M059J (cell line): ENCODE measurements at regions not wholly inside any gene's neighbourhood (a gene's known extent, or its start where the extent isn't known, plus 50 kb on each side); places are given as distances from the start of the nearest gene placed in this dataset.
"Not testable (repeated sequence)": the region's sequence is repeated elsewhere in the genome, so short reads cannot be mapped to it uniquely, and the experiment has no call there.

Experiments
- DNase-seq: peaks from one replicate; pipeline ENCODE4 v3.0.0-alpha.2; 2012; ENCODE audit warnings: low read depth

DNA sequence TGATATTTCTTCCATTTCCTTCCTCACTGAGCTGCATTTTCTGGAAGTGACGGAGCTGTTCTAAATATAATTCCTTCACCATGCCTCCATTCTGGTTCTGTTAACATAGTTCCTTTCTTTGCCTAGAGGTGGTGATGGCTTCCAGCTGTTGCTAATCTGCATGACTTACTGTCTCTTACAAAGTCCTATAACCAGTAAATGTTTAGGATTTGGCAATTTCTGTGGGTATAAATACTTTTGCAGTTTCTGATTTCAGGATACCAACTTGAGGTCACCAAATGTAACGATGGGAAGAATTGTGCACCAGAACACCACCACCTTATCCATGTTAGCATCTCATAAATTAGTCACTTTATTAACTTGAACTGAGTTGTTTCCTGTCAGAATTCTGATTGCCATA is 101.7 kb upstream of the FN1 start:
- no peak for DNase-seq

DNA sequence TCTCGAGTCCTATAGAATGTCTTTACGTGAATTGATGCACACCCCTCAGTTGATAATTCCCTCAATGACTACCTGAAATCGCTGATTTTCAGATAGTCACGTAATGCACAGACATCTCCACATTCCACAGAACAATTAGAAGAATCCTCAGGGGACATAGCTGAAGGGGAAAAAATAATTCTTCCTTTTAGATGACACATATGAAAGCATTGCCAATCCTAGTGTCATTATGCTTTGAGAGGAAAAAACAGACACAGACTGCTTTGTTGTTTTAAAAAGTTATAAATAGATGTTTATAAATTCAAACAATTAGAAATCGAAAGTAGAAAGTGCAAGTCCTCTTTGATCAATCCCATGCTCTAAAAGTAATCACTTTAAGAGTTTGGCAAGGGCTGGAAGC is 100.6 kb upstream of the FN1 start:
- DNase-seq, result peak; percentile 52

DNA sequence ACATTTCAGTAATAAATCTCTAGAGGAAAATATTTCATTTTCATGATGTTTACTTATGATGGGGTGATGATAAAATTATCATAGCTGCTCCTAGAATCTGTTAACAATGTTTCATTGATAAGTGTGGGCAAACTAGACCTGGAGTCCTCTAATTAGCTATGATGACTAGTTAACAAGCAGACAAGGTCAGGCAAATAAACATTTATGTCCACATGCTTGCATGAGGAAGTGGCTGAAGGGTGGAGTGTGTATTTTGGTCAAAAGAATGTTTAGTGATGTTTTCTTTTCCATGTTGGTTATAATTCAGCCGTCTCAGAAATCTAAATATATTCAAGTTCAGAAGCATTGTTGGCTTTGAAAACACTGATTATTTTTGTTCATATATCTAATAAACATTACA is 99.9 kb upstream of the FN1 start:
- DNase-seq, result peak; percentile 28

DNA sequence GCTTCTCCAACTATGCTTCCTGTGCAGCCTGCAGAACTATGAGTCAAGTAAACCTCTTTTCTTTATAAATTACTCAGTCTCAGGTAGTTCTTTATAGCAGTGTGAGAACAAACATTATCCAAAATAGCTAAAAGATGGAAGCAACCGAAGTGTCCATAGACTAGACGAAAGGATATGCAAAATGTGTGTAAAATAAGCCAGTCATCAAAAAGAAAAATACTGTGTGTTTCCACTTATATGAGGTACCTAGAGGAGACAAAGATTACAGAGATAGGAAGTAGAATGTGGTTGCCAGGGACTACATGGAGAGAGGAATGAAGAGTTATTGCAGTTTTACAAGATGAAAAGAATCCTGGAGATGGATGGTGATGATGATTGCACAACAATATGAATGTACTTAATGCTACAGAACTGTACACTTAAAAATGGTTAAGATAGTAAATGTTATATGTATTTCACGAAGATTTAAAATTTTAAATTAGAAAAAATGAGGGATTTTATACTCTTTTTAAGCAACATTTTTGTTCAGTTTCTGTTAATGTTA is 99.3 kb upstream of the FN1 start:
- peak; percentile 40 for DNase-seq

DNA sequence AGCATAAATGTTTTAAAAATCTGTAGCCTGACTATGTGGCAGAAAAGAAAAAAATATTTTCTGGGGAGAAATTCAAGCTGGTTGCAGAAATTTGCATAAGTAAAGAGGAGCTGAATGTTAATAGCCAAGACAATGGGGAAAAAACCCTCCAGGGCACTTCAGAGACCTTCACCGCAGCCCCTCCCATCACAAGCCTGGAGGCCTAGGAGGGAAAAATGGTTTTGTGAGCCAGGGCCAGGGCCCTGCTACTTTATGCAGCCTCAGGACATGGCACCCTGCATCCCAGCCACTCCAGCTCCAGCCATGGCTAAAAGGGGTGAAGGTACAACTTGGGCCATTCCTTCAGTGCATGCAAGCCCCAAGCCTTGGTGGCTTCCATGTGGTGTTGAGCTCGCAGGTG is 97.8 kb upstream of the FN1 start:
- DNase-seq, result not testable (repeated sequence)

DNA sequence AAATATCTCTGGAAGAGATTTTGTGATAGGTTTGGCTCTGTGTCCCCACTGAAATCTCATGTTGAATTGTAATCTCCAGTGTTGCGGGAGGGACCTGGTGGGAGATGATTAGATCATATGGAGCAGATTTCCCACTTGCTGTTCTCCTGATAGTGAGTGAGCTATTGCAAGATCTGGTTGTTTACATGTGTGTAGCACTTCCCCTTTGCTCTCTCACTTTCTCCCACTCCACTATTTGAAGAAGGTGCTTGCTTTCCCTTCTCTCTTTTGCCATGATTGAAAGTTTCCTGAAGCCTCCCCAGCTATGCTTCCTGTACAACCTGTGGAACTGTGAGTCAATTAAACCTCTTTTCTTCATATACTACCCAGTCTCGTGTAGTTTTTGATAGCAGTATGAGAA is 97.0 kb upstream of the FN1 start:
- DNase-seq, result no peak

DNA sequence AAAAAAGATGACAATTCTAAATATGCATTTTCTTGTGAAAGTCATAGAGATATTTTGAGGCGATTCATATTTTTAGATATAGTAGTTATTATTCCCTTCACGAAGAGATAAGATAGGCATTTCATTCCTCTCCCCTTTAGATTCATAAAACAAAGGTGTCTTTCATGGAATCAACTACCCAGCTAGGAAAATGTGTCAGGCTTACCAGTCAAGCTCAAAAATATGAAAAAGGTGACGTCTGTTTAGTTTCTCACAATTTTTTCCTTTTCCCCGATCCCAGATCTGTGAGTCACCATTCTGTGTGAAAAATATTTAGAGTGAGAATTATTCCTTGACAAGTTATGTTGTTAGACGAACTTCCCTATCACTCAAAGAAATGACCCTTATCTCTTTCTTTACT is 95.4 kb upstream of the FN1 start:
- DNase-seq, result peak; percentile 62

DNA sequence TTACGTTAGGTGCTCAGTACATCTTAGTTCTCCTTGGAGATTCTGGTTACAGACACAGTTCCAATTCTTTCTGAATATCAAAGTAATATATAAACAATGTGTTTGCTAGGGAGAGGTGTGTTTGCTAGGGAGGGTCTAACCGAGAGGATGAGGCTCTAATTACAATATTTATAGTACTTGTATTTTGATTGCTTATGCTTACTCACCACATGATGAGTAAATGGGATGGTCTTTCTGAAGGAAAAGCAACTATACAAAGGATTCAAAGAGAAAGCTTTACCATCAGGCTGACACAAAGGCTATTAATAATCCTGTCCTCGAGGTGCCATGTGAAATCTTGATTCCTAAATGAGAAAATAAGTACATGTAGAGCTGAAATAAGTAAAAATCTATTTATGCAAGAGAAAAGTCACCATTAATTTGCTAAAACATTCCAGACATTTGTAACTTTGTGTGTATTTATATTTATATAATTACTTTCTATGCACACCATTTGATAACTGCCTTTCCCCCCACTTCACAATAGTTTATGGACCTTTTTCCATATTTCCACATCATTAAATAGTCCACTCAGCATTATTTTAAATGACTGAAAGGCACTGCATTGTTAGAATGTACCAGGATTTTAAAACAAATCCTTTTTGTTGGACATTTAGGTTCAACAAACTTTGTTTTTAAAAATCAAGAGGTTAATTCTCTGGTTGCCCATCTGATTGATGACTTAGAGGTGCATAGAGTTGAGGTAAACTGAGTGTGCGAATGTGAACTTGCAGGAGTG is 94.5 kb upstream of the FN1 start:
- DNase-seq, result peak; percentile 64

DNA sequence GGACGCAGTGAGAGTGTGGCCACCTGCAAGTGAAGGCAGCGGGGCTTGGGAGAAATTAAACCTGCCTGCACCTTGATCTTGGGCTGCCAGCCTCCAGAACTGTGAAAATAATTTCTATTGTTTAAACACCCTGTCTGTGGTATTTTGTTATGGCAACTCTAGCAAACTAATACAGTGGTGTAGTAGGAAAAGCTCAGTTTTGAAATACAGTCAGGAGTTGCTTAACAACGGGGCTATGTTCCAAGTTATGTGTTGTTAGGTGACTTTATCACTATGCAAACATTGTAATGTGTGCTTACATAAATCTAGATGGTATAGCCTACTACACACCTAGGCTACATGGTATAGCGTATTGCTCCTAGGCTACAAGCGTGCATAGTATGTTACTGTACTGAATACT is 93.4 kb upstream of the FN1 start:
- DNase-seq, result peak; percentile 73

DNA sequence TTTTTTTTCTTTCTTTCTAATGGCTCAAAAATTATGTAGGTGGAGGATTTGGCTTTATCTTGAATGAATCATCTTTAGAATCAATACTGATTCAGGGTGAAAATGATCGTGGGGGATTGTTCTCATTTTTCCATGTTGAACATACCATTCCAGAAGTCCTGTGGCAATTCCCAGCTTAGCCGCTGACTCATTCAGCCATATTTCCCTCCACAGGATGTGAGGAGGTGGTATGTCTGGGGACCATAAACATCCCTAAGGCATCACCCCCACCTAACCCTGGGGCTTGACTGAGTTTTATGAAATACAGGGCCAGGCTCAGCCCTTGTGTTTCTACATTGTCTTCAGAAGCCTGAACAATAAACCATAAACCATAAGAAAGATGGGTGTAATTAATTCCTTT is 92.7 kb upstream of the FN1 start:
- DNase-seq, result peak; percentile 88

DNA sequence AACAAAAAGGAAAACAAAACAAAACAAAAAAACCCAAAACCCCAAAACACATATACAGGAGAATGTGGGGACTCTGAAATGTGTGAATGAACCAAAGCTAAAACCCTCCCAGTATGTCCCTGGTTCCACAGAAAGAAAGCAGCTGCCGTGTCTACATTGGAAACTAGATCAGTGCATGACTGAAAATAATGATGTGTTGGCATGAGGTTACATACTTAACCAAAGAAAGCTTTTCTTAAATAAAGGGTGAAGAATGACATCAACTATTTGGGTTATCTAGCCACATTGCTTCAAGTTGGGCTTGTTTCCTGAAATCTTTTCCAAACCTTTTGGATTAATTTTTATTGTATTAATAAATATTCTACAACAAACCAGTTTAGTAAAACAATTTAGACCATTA is 91.9 kb upstream of the FN1 start:
- DNase-seq, result peak; percentile 39

DNA sequence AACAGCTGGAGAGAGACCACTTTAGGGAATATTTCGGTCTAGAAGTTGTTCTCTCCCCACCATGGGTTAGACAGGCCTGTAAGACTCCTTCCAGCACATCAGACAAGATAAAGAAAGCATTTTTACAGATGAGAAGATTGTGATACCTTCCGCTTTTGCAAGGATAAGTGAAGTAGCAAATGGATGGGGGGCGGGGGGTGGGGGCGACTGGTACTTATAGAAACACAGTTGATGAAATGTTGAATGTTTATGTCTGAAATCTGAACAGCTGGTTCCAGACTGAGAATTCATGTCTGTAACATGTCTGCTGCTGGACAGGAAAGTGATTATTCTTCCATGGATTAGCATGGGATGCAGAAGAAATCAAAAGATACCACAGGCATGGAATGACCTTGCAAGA is 90.5 kb upstream of the FN1 start:
- DNase-seq, result no peak

DNA sequence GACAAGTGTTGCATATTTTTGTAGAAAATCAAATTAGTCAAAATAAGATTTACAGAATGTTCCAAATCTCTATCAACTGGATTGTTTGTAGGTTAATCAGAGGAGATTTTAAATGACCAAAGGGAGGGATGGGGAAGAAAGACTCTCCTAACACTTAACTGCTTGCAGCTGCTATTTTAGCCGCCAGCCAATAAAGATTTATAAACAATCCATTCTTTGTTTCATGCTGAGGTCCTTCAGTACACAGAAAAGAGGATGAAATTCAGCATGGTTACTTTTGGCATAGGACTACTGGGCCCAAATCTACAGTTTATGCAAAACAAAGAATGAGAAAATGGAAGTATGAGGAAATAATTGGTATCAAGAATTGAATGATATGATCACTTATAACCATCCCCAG is 86.4 kb upstream of the FN1 start:
- DNase-seq, result no peak

DNA sequence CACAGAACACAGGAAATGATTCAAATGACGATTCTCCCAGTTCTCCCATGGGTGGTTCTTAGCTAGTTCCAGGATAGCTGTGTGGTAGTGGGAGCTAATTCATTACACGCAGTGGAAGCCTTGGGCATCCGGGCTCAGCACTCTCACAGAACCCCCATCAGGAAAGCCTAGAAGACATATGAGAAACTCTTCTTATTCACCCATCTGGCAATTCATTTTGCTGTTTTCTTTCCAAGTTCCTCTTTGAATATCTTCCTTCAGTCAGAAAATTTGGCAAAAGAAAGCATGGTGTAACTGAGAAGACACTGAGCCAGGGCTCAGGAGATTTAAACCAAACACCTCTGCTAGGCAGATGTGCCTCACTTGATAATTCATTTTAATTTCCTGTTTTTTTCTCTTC is 85.2 kb upstream of the FN1 start:
- no peak for DNase-seq

DNA sequence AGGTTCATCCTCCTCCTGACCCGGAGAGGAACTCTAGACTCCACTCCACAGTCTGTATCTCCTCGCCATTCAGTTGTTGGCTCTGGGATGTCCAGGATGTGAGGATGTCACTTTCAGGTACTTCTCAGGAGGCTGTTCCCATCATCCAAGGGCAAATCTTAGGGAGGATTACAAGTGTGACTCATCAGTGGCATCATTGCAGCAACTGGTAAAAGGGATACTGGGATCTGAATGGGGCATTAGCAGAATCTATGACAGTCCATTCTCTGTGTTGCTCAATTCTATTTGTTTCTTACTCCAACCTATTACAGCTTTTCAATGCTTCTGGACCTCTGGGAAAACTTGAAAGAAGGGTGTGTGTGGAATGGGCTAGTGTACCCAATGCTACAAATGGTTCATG is 81.5 kb upstream of the FN1 start:
- DNase-seq, result peak; percentile 9

DNA sequence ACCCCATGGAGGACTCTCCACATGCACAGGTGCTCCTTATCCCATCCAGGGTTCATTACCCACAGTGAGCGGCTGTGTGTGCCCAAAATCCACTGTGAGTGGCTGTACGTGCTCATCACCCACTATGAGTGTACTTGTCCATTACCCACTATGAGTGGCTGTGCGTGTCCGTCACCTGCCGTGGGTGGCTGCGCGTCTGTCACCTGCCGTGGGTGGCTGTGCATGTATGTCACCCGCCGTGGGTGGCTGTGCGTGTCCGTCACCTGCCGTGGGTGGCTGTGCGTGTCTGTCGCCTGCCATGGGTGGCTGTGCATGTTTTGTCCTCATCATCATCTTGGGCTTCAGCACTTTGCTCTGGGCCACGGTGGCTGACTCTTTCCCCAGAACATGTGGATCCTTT is 78.6 kb upstream of the FN1 start:
- no peak for DNase-seq

DNA sequence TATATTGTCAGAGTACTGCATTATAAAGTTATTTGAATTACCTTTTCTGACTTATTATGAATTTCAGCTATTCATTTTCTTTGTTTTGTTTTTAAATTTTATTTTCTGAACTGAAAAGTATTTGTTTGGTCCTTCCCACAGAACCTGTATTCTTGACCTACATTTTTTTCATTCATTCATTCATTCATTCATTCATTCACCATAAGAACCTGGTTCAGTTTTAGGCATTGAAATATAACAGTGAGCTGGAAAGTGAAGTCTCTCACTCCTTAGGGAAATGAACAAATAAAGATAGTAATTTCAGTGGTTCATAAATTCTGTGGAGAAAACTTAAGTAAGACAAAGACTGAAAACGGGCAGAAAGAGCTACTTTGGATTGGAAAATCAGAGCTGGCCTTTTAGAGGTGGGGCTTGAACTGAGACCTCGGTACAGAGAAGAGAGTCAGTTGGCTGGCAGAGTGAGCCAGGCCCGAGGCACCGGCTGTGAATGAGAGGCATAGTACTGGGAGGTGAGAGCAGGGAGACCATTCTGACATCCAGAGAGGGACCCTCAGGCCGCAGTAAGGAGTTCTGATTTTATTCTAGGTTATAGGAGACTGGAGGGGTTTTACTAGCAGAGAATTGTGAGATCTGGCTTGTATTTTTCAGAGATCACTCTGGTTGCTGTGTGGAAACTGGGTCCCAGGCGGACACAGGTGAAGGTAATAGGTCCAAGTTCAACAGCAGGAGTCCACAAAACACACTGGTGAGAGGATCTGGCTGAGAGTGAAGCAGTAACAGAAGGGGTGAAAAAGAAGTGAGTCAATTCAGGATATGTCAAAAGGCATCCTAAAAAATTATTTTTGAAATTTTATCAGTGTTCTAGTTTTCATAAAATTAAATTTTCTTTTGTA is 75.8 kb upstream of the FN1 start:
- no peak for DNase-seq

DNA sequence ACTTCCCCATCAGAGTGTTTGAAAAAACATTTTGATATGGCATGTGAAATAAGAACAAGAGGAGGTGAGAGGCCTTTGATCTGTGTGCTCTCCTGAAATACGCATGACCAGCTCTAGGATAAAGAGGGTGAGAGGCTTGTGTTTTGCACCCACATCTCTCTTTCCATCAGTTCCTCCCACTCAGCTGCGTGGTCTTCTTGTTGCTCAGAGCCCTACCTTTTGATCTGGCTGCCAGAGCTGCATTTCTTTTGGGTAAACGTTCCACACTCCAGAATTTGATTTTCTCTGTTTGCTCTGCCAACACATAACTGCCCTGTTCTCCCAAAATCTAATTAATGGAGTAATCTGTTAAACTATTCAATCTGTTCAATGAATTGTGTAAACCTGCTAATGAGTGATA is 72.0 kb upstream of the FN1 start:
- no peak for DNase-seq

DNA sequence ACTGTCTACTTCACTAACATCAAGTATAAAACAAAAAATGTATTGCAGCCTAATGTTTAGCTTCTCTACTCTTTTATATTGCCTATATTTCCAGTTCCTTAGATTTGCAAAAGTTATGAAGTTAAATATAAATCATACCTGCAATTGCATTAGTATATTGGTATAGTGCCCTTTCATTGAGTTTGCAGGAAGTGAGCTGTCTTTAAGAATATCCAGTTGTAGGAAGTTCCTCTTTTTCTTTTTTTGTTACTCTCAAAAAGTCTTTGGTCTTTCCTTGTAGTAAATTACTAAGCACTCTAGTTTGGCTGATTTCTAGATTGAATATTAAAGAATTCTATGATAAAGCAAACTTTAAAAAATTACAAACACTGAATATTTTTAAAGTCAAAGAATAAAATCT is 71.3 kb upstream of the FN1 start:
- DNase-seq, result no peak

DNA sequence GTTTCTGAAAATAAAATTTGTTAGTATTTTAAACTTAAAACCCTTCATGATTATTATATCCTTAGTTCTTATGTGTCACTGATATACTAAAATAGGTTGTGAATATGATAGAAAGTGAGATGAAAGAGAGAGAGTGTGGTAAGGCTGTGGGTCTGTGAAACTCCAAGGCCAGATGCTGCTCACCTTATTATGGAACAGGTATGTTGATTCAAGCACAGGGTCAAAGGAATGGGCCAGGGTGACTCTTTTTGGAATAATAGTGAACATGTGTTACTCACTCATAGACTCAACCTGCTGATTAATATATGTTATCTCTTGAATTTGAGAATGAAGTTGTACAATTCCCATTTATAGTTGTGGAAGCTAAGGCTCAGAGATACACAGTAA is 70.7 kb upstream of the FN1 start:
- DNase-seq, result no peak

DNA sequence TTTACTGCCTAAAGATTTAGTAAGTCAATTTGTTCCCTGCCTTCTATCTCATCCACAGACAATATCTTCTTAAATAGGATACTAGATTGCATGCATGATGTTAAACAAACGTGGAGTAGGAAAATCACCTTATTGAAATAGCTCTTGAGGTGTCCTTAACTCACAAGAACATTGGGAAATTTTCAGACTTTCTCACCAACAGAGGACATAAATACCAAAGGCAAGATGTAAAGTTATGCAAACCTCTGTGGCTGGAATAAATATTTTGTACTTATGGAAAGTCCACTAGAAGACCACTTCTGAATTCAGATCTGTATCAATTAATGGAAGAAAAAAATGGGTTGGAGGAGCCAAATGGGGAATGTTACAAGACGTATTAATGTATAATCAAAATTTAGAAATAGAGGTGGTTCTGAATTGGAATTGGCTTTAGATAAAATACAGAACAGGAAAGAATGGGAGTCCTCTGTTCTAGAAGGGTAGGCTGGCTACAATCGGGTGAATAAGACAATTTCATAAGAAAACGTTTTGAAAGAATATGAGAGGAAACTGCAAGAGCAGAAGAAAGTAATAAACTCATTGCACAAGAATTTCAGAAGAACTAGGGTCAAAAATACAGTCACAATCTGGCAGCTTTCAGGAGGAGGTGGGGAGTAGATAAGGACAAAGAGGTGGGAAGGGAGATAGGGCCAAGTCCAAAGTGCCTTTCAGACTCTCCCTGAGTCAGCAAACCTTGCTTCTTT is 69.3 kb upstream of the FN1 start:
- peak; percentile 53 for DNase-seq

DNA sequence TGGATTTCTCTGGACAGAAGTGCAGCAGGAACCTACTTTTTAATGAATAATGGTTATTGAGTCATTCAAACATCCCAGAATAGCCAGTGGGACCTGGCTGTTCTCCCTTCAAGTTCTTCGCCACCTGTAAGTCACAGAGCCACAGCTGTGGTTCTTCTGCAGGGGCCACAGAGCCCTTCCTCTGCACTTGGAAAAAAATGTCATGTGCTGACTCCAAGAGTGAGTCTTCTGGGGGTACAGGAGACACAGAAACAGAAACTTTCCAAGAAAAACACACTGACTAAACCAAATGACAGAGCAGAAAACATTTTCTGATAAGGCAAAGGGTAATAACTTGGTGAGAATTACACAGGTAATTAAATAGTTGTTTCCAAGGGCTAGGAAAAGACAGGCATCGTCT is 68.7 kb upstream of the FN1 start:
- no peak for DNase-seq
